ENCODE measurements at regions not wholly inside any gene's neighbourhood (a gene's known extent, or its start where the extent isn't known, plus 50 kb on each side); places are given as distances from the start of the nearest gene placed in this dataset.
"Not testable (repeated sequence)": the region's sequence is repeated elsewhere in the genome, so short reads cannot be mapped to it uniquely, and the experiment has no call there.

GRCh38 chr1:178572604-178573003, 59.7 kb downstream of the TEX35 start:
- no peak for DNase-seq (ENCODE audit: low read depth)

DNA sequence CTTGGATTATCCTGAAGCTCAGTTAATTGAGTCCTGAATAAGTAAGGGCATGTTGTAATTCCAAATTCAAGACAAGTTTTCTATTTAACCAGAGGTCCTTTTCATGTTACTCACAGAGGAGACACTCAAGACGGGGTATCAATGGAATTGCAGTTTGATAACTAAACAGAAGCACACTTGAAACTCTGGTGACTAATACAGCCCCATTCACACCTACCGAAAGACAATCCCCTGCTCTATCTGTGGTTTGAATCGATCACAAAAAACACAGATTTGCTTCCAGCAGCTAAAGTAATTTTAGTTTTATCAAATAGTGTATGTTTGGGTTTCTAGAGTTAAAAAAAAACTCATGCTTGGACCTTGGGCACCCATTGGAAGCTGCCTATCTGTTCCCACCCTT, 60.4 kb downstream of the TEX35 start:
- no peak for DNase-seq (ENCODE audit: low read depth)

- no peak for DNase-seq (ENCODE audit: low read depth)
These were observed 61.4 kb downstream of the TEX35 start for GRCh38 chr1:178574345-178574744.

- DNase-seq (ENCODE audit: low read depth) = no peak
These were observed 62.9 kb downstream of the TEX35 start for GRCh38 chr1:178575611-178576361.

DNA sequence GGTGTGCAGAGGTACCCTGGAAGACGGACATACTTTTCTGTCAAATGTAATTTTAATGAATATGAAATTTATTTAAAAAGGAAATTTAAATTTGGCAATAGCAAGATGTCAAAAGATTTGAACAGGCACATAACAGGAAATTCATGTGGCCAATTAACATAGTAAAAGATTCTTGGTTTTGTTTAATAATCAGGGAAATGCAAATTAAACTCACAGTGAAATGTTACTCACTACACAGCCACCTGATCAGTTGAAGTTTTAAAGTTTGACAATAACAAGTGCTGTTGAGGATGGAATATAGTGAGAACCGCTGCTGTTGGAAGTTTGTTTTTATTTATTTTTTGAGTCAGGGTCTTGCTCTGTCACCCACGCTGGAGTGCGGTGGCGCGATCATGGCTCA, 63.9 kb downstream of the TEX35 start:
- no peak for DNase-seq (ENCODE audit: low read depth)

DNA sequence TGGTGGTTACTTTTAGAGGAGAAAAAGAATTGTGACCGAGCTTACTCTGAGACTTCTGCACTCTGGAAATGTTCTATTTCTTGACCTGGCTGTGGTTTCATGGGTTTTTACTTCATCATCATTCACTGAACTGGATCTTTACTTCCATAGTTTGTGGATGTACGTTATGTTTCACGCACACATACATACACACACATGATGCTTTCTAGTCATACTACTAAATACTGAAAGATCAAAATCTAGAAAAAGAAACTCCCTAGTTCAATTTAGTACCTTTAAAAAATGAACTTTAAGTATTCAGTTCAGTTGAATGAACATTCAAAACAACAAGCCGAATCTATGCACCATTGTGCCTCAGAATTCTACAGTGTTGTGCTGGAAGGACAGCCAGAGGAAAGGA, 65.0 kb downstream of the TEX35 start:
- DNase-seq (ENCODE audit: low read depth) = no peak

GRCh38 chr1:178578541-178578940, 65.6 kb downstream of the TEX35 start:
- no peak for DNase-seq (ENCODE audit: low read depth)

DNA sequence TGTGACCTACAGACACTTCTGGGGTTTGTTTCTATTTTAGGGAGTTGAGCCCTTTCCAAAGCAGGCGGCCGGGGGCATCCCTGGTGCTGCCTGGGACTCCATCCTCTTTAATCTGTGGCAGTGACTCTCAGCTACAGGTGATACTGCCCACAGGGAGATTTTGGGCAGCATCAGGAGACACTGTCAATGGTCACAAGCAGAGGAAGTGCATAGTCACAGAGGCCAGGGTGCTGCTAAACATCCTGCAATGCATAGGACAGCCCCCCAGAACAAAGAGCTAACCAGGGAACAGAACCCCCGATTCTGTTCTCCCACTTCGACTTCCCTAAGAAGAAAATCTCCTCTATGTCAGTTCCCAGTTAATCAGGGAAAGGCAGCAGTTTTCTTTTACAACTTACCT, 66.2 kb downstream of the TEX35 start:
- no peak for DNase-seq (ENCODE audit: low read depth)

DNA sequence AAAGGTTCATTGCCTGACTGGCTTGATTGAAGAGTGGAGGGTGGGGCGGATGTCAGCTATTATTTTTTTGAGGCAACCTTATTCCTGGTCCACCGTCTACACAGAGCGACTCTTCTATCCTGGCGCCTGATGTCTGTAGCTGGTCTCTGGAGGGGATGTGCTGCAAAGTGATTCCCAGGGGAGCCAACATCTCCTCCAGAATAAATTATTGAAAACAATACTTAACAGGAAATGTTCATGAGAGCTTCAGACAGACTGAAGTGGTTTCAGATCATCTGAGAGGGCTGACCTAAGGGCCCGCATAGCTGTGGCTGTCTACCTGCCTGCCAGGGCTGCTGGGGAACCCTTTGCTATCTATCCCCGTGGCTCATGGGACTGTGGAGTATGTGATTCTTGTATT, 66.7 kb downstream of the TEX35 start:
- no peak for DNase-seq (ENCODE audit: low read depth)

DNA sequence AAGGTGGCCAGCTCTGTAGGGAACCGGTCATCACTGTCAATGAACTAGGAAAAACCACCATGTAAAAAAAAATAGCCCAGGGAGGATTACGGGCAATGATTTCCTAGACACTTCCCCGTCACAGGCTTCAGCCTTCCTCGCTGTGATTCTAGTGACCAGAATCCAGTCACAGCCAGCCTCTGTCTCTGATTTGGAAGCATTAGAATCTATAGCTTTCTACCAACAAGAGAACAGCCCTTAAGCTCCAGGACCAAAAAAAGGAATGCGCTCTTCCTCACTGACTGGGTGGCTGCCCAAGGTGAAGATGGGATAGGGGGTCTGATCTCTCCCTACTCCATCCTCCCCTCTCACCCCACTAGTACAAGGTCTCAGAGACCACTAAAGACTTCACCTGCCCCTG, 67.2 kb downstream of the TEX35 start:
- no peak for DNase-seq (ENCODE audit: low read depth)

GRCh38 chr1:178580876-178581275, 68.0 kb downstream of the TEX35 start:
- DNase-seq (ENCODE audit: low read depth) = no peak

- DNase-seq (ENCODE audit: low read depth) = no peak
These were observed 68.7 kb downstream of the TEX35 start for GRCh38 chr1:178581351-178582303.

- DNase-seq (ENCODE audit: low read depth) = no peak
These were observed 74.2 kb downstream of the TEX35 start for GRCh38 chr1:178587096-178587495.

DNA sequence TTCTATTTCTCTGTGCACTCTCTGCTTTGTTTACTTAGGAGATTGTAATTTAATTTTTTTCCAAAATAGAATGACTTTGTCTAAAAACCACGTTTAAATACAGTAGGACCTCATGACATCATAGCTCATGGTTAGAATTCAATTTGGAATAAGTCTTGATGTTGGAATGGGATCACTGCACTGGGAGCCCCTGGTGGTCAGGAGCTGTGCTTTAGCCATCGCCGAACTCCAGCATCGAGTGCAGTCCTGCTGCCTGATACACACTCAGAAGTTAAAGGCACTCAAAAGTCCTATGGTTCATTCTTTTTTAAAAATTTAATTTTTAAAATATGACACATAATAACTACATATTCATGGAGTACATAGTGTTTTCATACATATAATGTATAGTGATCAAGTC, 75.1 kb downstream of the TEX35 start:
- no peak for DNase-seq (ENCODE audit: low read depth)

DNA sequence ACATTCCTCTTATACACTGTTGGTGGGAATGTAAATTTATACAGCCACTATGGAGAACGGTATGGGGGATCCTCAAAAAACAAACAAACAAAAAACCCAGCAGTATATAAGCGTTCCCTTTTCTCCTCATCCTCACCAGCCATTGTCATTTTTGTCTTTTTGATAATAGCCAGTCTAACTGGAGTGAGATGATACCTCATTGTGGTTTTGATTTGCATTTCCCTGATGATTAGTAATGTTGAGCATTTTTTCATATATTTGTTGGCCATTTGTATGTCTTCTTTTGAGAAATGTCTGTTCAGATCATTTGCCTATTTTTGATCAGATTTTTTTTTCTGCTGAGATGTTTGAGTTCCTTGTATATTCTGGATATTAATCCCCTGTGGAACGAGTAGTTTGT, 76.1 kb downstream of the TEX35 start:
- DNase-seq (ENCODE audit: low read depth) = not testable (repeated sequence)

DNA sequence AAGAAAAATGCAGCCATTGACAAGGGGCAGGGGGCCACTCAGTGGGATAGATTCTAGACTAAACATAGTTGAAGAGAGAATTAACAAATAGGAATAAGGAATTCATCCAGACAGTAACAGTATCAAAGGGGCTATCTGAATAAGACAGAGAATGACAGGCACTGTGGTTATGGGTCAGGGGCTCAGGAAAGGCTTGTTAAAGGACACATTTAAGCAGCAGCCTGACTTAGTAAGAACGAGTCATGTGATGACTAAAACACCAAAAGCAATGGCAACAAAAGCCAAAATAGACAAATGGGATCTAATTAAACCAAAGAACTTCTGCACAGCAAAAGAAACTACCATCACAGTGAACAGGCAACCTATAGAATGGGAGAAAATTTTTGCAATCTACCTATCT, 78.9 kb downstream of the TEX35 start:
- DNase-seq (ENCODE audit: low read depth) = not testable (repeated sequence)

GRCh38 chr1:178593515-178593914, 80.6 kb downstream of the TEX35 start:
- no peak for DNase-seq (ENCODE audit: low read depth)

- no peak for DNase-seq (ENCODE audit: low read depth)
These were observed 81.2 kb downstream of the TEX35 start for GRCh38 chr1:178594133-178594532.

- DNase-seq (ENCODE audit: low read depth) = no peak
These were observed 82.6 kb downstream of the TEX35 start for GRCh38 chr1:178595491-178595890.

DNA sequence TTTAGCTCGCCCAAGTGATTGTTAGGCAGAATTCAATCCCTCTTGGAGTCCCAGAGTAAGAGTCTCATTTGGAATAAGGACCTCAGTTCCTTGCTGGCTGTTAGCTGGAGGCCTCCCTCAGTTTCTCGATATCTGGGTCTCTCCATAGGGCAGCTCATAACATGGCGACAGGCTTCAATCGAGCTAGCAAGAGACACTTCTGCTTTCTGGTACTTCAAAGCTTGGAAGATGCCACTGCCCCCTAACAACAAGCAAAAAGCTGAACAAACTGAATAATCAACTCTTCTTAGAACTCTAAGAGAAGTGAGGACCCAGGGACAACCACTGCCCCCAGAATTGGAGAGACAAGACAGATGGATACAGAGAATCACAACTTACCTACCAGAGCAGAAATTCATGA, 86.2 kb downstream of the TEX35 start:
- no peak for DNase-seq (ENCODE audit: low read depth)

- DNase-seq (ENCODE audit: low read depth) = no peak
These were observed 86.8 kb downstream of the TEX35 start for GRCh38 chr1:178599745-178600144.

DNA sequence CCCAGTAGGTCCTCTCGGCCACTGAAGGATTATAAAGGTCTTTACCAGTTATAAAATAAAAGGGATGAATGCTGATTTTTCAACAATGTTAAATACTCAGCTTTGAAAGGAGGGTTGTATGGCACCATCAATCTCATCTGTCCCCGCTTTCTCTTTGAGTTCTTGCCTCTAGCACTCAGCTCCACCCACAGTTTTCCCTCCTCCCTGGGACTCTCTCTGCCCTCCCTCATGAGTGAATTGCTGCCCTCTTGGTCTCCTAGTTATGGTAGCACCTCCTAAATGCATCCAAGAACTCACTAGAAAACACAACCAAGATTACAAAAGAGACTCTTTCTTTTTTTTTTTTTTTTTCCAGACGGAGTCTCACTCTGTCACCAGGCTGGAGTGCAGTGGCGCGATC, 91.0 kb downstream of the TEX35 start:
- no peak for DNase-seq (ENCODE audit: low read depth)

DNA sequence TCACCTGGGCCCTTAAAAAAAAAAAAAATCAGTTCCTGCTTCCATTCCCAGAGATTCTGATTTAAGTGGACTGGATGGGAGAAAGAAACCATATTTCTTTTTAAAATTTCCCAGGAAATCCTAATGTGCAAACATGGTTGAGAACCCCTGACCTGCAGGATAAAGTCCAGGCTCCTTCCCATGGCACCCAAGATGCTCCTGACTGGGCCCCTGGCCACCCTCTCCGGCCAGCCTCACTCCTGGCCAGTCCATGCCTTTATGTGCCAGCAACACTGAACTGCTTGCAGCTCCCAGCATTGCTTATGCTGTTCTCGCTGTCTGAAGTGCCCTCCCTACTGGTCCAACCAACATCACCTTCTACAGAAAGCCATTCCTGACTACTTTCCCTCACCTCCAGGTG, 93.9 kb downstream of the TEX35 start:
- no peak for DNase-seq (ENCODE audit: low read depth)
